PC-3 (cell line): ENCODE measurements at regions not wholly inside any gene's neighbourhood (a gene's known extent, or its start where the extent isn't known, plus 50 kb on each side); places are given as distances from the start of the nearest gene placed in this dataset.

Source experiments
- ATAC-seq: fragments of 200-7000 bp; cut with Tn5 transposase; 2 replicates; pipeline ENCODE4 v1.9.1; 2020; ENCODE audit warnings: mild to moderate bottlenecking, moderate library complexity
- BruUV-seq: library from RNA; stranded (reverse); fragments of 400-500 nt; replicated peaks from 2 replicates; lab custom pipeline; 2021; lab: Mats Ljungman, UMichigan
- CTCF ChIA-PET: fragments of 300-600 bp; sonication (Branson Sonifier 250); formaldehyde crosslinking; loops from one replicate; lab custom pipeline; 2022; ENCODE audit warnings: antibody characterized with exemption; lab: Charles Lee
- POLR2A ChIA-PET: fragments of 300-600 bp; sonication (Branson Sonifier 250); formaldehyde crosslinking; loops from one replicate; lab custom pipeline; 2022; ENCODE audit warnings: antibody characterized with exemption; ENCODE audit not compliant: unreplicated experiment; lab: Charles Lee
- DNase-seq: peaks from one replicate; pipeline ENCODE4 v3.0.0-alpha.2; 2015
- H2AFZ ChIP-seq: fragments of 300-600 bp; sonication (generic); 2 replicates; pipeline ENCODE4 v1.6.0; 2016; ENCODE audit warnings: antibody characterized with exemption, low read length
- H3F3A ChIP-seq: fragments of 300-600 bp; sonication (generic); one replicate; pipeline ENCODE4 v1.6.0; 2017; ENCODE audit warnings: antibody characterized with exemption, low read length, control low read depth, mild to moderate bottlenecking; ENCODE audit not compliant: unreplicated experiment
- H3K27ac ChIP-seq: fragments of 300-600 bp; sonication (generic); 2 replicates; pipeline ENCODE4 v1.5.1; 2016; ENCODE audit warnings: mild to moderate bottlenecking, low read length
- H3K27me3 ChIP-seq: fragments of 300-600 bp; sonication (generic); 2 replicates; pipeline ENCODE4 v1.6.1; 2016; ENCODE audit warnings: low read length, mixed read lengths
- H3K36me3 ChIP-seq: fragments of 300-600 bp; sonication (generic); 2 replicates; pipeline ENCODE4 v1.6.1; 2016; ENCODE audit warnings: low read depth, mixed run types, low read length, mixed read lengths
- H3K4me1 ChIP-seq: fragments of 300-600 bp; sonication (generic); 2 replicates; pipeline ENCODE4 v1.5.1; 2016; ENCODE audit warnings: low read length; ENCODE audit not compliant: insufficient read depth
- H3K4me2 ChIP-seq: fragments of 300-600 bp; sonication (generic); 2 replicates; pipeline ENCODE4 v1.6.0; 2016; ENCODE audit warnings: low read length
- H3K4me3 ChIP-seq: fragments of 300-600 bp; sonication (generic); 2 replicates; pipeline ENCODE4 v1.5.1; 2016; ENCODE audit warnings: mild to moderate bottlenecking, low read length, mixed read lengths
- H3K79me2 ChIP-seq: fragments of 300-600 bp; sonication (generic); 2 replicates; pipeline ENCODE4 v1.6.1; 2017; ENCODE audit warnings: low read length, mixed read lengths
- H3K9ac ChIP-seq: fragments of 300-600 bp; sonication (generic); 2 replicates; pipeline ENCODE4 v1.6.0; 2016; ENCODE audit warnings: mild to moderate bottlenecking, low read length
- H3K9me2 ChIP-seq: fragments of 300-600 bp; sonication (generic); replicated peaks from 2 replicates; pipeline ENCODE4 v1.6.1; 2016; ENCODE audit warnings: mixed run types, low read length, mixed read lengths
- H3K9me3 ChIP-seq: fragments of 300-600 bp; sonication (generic); 2 replicates; pipeline ENCODE4 v1.6.1; 2016; ENCODE audit warnings: low read length, mixed read lengths
- H4K20me1 ChIP-seq: fragments of 300-600 bp; sonication (generic); 2 replicates; pipeline ENCODE4 v1.6.1; 2016; ENCODE audit warnings: low read length, mixed read lengths
- EZH2 ChIP-seq: fragments of 300-600 bp; sonication (generic); IDR thresholded peaks from one replicate; pipeline ENCODE4 v1.6.1; 2017; ENCODE audit warnings: antibody characterized with exemption, mild to moderate bottlenecking, low read length; ENCODE audit not compliant: unreplicated experiment
- EZH2phosphoT487 ChIP-seq: fragments of 300-600 bp; sonication (generic); IDR thresholded peaks from 2 replicates; pipeline ENCODE4 v1.6.1; 2018; ENCODE audit warnings: mild to moderate bottlenecking, antibody characterized with exemption, low read length, borderline replicate concordance
- intact Hi-C: fragments of 100-400 bp; cut with micrococcal nuclease; formaldehyde crosslinking; loops from 2 replicates; pipeline ENCODE4 v1.9.0; 2023
- TF ChIP-seq, protein P1 (sequence below): fragments of 300-600 bp; sonication (generic); conservative IDR thresholded peaks from 2 replicates; pipeline ENCODE4 v1.5.1; 2017; ENCODE audit warnings: antibody characterized with exemption, low read depth, mild to moderate bottlenecking, low read length

DNA sequence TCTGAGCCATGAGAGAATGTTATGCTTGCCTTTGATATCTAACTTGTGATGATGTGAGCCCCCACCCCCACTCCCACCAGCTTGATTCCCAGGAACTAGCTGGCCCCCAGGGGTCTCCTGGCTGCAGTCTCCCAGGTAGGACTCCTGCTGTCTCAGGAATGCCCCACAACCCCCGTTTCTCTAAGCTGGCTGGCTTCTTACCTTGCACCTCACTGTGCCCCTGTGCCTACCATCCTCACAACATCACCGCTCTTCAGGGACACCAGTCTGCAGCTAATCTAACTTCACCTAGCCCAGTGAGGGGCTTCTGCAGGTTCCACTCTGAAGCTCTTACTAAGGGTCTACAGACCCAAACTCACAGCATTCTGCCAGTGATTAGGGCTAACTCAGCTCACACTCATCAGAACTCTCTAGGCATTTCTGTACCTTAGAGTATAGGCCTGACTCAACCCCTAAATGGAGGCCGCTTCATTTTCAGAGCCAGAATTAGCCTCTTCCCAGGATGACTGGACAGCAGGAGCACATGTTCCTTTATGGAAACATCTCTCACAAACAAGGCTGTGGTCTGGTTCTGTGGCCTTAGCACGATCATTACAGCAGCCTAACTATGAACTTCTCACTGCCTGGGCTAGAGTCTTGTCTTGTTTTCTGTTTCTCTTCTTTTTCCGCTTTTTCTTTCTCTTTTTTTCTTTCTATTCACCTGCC is 72.8 kb upstream of the IFNG-AS1 start:
- no peak overlapping the region for H3K9ac ChIP-seq
- H3K4me2 ChIP-seq: no peak overlapping the region
- H3K27me3 ChIP-seq: no peaks in the 10 kb centered on the region
- no peak for TF ChIP-seq EZH2
- no peak for TF ChIP-seq EZH2phosphoT487
- TF ChIP-seq, protein P1, sequence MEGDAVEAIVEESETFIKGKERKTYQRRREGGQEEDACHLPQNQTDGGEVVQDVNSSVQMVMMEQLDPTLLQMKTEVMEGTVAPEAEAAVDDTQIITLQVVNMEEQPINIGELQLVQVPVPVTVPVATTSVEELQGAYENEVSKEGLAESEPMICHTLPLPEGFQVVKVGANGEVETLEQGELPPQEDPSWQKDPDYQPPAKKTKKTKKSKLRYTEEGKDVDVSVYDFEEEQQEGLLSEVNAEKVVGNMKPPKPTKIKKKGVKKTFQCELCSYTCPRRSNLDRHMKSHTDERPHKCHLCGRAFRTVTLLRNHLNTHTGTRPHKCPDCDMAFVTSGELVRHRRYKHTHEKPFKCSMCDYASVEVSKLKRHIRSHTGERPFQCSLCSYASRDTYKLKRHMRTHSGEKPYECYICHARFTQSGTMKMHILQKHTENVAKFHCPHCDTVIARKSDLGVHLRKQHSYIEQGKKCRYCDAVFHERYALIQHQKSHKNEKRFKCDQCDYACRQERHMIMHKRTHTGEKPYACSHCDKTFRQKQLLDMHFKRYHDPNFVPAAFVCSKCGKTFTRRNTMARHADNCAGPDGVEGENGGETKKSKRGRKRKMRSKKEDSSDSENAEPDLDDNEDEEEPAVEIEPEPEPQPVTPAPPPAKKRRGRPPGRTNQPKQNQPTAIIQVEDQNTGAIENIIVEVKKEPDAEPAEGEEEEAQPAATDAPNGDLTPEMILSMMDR: no peak
- H3K9me2 ChIP-seq: no peaks in the 10 kb centered on the region
- H3K27ac ChIP-seq: no peak overlapping the region
- intact Hi-C loops: loop anchor here (10.0 kb wide), 1 partner anchor 202 kb away; no protein-coding TSS in a partner anchor
- H3F3A ChIP-seq: peaks cover 4% of the 10 kb centered on the region
- no peak for DNase-seq
- no peak for ATAC-seq
- no peaks in the 10 kb centered on the region for H3K9me3 ChIP-seq
- POLR2A ChIA-PET: no interaction called here
- no peaks in the 10 kb centered on the region for H3K36me3 ChIP-seq
- H4K20me1 ChIP-seq: no peaks in the 10 kb centered on the region
- peaks cover 35% of the 10 kb centered on the region for H3K4me1 ChIP-seq
- H3K79me2 ChIP-seq: no peaks in the 10 kb centered on the region
- no TSS peak for BruUV-seq
- CTCF ChIA-PET: no interaction called here
- H2AFZ ChIP-seq: no peak overlapping the region
- no peak overlapping the region for H3K4me3 ChIP-seq

DNA sequence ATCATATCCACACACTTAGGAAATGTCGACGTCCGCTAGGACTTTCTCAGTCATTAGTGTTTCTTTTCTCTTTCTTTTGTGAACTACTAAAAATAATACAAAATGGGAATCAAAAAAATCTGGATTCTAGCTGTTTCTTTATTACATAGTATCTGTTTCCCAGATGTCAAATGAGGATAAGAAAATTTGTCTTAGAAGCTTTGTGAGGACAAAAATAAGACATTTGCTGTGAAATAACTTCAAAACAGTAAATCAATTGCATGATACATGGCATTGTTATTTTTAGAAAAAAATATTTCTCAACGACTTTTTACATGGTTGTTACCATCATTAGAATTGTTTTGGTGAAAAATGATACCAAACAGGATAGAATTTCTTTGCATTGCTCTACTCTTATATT is 71.4 kb upstream of the IFNG-AS1 start:
- Histone ChIP-seq H3K9ac (no peak overlapping the region), H3K9me3 (no peaks in the 10 kb centered on the region), H4K20me1 (no peaks in the 10 kb centered on the region), H3K27me3 (no peaks in the 10 kb centered on the region), H3K4me3 (no peak overlapping the region), H3K27ac (no peak overlapping the region), H3K4me1 (peaks cover 33% of the 10 kb centered on the region), H3K4me2 (no peak overlapping the region), H3F3A (peaks cover 4% of the 10 kb centered on the region), H3K79me2 (no peaks in the 10 kb centered on the region), H3K9me2 (no peaks in the 10 kb centered on the region), H2AFZ (no peak overlapping the region), H3K36me3 (no peaks in the 10 kb centered on the region)
- ATAC-seq: no peak
- intact Hi-C loops: loop anchor here (10.0 kb wide), 1 partner anchor 203 kb away; no protein-coding TSS in a partner anchor
- TF ChIP-seq, protein P1: no peak
- no peak for TF ChIP-seq EZH2
- TF ChIP-seq EZH2phosphoT487: no peak
- DNase-seq: no peak
- ChIA-PET POLR2A (interaction anchor here (0.6 kb wide), 1 partner anchor 1256 kb away, joined by 5 read pairs; no protein-coding TSS in a partner anchor), CTCF (no interaction called here)
- BruUV-seq: no TSS peak

DNA sequence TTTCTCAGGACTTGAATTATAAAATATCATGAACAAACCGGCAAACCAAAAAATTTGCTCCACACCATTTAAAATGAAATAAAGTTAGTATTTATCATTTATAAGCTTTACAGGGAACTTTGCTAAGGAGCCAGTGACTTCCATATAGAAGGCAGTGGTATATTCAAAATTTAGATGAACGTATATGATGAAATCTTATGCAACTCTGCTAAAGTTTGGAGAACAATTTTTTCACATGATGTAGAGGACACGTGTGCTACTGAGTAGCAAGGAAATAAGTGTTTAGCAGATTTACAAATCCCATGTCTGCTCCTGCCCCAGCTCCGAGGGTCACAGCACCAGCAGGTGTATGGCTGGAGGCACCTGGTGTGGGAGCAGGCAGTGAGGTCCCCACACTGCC is 70.8 kb upstream of the IFNG-AS1 start:
- Histone ChIP-seq H3K4me3 (no peak overlapping the region), H3K79me2 (no peaks in the 10 kb centered on the region), H3K4me1 (peaks cover 33% of the 10 kb centered on the region), H3K9me2 (no peaks in the 10 kb centered on the region), H3K4me2 (no peak overlapping the region), H3F3A (peaks cover 4% of the 10 kb centered on the region), H3K27ac (no peak overlapping the region), H3K9ac (no peak overlapping the region), H4K20me1 (no peaks in the 10 kb centered on the region), H3K9me3 (no peaks in the 10 kb centered on the region), H3K27me3 (no peaks in the 10 kb centered on the region), H2AFZ (no peak overlapping the region), H3K36me3 (no peaks in the 10 kb centered on the region)
- no peak for DNase-seq
- POLR2A ChIA-PET: no interaction called here
- intact Hi-C loops: loop anchor here (10.0 kb wide), 1 partner anchor 204 kb away; no protein-coding TSS in a partner anchor
- no peak for ATAC-seq
- TF ChIP-seq EZH2 (no peak), EZH2phosphoT487 (no peak)
- TF ChIP-seq, protein P1: no peak
- CTCF ChIA-PET: no interaction called here
- BruUV-seq: no TSS peak
